NCI-H2081 (cell line): ENCODE measurements at regions not wholly inside any gene's neighbourhood (a gene's known extent, or its start where the extent isn't known, plus 50 kb on each side); places are given as distances from the start of the nearest gene placed in this dataset.

Source experiments
- DNase-seq, 2 experiments: peaks; one replicate each; lab custom pipeline; 2025; lab: John Stamatoyannopoulos, UW

- DNase-seq, result peak; percentile 2 to 23
These were observed 88.2 kb upstream of the CNOT2 start for GRCh38 chr12:70154960-70155589.

GRCh38 chr12:70157099-70157498 lies 86.1 kb upstream of the CNOT2 start:
- DNase-seq, result no peak

GRCh38 chr12:70165450-70165849 lies 77.8 kb upstream of the CNOT2 start:
- DNase-seq, result no peak

GRCh38 chr12:70176290-70176689 lies 66.9 kb upstream of the CNOT2 start:
- DNase-seq, result no peak

GRCh38 chr12:70177631-70178030 lies 65.6 kb upstream of the CNOT2 start:
- DNase-seq, result no peak

- no peak for DNase-seq
These were observed 65.2 kb upstream of the CNOT2 start for GRCh38 chr12:70178038-70178437.

- no peak for DNase-seq
These were observed 63.1 kb upstream of the CNOT2 start for GRCh38 chr12:70180130-70180529.

- DNase-seq, result no peak
These were observed 57.9 kb upstream of the CNOT2 start for GRCh38 chr12:70185301-70185700.

GRCh38 chr12:70186436-70186835 lies 56.8 kb upstream of the CNOT2 start:
- DNase-seq, result no peak

- no peak for DNase-seq
These were observed 52.8 kb upstream of the CNOT2 start for GRCh38 chr12:70190262-70191010.
